Gastroesophageal sphincter (tissue), 3 donors: ENCODE measurements at regions not wholly inside any gene's neighbourhood (a gene's known extent, or its start where the extent isn't known, plus 50 kb on each side); places are given as distances from the start of the nearest gene placed in this dataset.

Experiments used
- CTCF ChIP-seq, 4 experiments: fragments of 200-600 bp in 2 of 4; fragments of 450-650 bp in 2 of 4; sonication (generic) in 1 of 4; IDR thresholded peaks; one replicate each; pipeline ENCODE4 v1.5.1; 2017 to 2019; ENCODE audit warnings: antibody characterized with exemption in 4 of 4, mild to moderate bottlenecking in 2 of 4, moderate library complexity in 2 of 4
- EP300 ChIP-seq: sonication (generic); formaldehyde crosslinking; IDR thresholded peaks from one replicate; pipeline ENCODE4 v1.6.1; 2017; ENCODE audit warnings: antibody characterized with exemption, mild to moderate bottlenecking
- POLR2AphosphoS5 ChIP-seq: sonication (generic); formaldehyde crosslinking; IDR thresholded peaks from one replicate; pipeline ENCODE4 v1.6.1; 2017; ENCODE audit warnings: antibody characterized with exemption

GRCh38 chr11:104301776-104302175 lies 137.8 kb upstream of the PDGFD start:
- TF ChIP-seq CTCF (IDR thresholded peaks at IDR 0.05) (no peak), POLR2AphosphoS5 (no peak), EP300 (no peak)
